HG03565 (cell line): ENCODE measurements at regions not wholly inside any gene's neighbourhood (a gene's known extent, or its start where the extent isn't known, plus 50 kb on each side); places are given as distances from the start of the nearest gene placed in this dataset.
"Not testable (repeated sequence)": the region's sequence is repeated elsewhere in the genome, so short reads cannot be mapped to it uniquely, and the experiment has no call there.

Source experiments
- ATAC-seq: cut with Tn5 transposase; IDR thresholded peaks from one replicate; pipeline ENCODE4 v1.9.1; 2021; ENCODE audit warnings: mild to moderate bottlenecking, moderate library complexity; ENCODE audit not compliant: unreplicated experiment

- no peak for ATAC-seq
These were observed 323.5 kb upstream of the PTGER4 start for GRCh38 chr5:40356248-40356647.

DNA sequence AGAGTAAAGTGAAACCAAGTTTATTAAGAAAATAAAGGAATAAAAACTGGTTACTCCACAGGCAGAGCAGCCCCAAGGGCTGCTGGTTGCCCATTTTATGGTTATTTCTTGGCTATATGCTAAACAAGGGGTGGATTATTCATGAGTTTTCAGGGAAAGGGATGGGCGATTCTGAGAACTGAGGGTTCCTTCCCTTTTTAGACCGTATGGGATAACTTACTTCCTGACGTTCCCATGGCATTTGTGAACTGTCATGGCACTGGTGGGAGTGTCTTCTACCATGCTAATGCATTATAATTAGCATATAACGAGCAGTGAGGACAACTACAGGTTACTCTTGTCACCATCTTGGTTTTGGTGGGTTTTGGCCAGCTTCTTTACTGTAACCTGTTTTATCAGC lies 323.9 kb upstream of the PTGER4 start:
- no peak for ATAC-seq

GRCh38 chr5:40355181-40355580 lies 324.5 kb upstream of the PTGER4 start:
- ATAC-seq, result no peak

DNA sequence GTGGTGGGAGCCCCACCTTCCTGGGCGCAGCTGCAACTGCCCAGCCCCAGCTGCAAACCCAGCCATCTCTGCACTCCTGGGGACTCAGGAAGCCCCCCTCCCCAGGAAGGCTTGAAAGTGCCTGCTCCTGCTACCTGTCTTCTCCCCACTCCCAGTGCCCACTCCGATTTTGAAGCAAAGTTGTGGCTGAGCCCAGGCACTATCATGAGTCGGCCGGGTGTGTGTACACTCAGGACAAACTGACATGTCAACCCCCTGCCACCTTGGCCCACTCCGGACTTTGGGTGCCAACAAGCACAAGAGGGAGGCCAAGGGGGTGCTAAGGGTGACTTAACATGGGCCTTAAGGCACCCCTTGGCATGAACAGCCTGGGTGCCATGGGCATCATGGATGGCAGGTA lies 325.5 kb upstream of the PTGER4 start:
- no peak for ATAC-seq

DNA sequence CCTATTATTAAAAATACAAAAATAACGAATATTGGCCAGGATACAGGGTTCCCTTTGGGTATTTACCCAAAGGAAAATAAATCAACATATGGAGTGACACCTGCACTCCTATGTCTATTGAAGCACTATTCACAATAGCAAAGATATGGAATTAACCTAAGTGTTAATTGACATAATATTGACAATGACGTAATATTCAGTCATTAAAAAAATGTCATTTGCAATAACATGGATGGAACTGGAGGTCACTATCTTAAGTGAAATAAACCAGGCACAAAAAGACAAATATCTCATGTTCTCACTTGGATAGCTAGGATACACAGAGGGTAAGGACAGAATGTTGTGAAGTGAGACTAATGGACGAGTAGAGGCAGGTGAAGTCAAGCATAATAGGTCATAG lies 326.3 kb upstream of the PTGER4 start:
- no peak for ATAC-seq

GRCh38 chr5:40347981-40348725 lies 331.6 kb upstream of the PTGER4 start:
- no peak for ATAC-seq

DNA sequence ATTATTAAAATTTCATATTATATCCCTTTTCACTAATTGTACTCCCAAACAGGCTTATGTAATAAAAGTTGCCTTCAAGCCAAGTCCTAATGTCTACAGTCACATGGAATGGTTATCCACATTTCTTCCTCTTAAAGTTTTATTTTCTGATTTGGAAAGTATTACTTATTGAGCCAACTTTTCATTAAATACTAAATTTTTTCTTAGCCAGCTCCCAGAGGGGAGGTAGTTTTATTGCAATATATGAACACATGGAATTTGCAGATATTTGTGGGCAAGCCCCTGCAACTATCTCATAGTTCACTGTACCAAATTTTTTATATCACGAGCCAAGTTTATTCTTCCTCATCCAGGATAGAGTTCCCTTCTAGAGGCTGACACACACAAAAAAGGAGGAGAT lies 332.8 kb upstream of the PTGER4 start:
- ATAC-seq, result no peak

- ATAC-seq, result not testable (repeated sequence)
These were observed 341.3 kb upstream of the PTGER4 start for GRCh38 chr5:40338434-40338833.

DNA sequence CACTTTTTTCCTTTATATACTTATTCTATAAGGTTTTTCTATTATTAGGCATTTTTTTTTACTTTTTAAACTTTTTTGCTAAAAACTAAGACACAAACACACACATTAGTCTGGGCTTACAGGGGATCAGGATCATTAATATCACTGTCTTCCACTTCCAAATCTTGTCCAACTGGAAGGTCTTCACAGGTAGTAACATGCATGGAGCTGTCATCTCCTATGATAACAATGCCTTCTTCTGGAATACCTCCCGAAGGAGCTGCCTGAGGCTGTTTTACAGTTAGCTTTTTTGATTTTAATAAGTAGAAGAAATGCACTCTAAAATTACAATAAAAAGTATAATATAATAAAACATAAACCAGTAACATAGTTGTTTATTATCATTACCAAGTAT lies 345.5 kb upstream of the PTGER4 start:
- ATAC-seq, result no peak

DNA sequence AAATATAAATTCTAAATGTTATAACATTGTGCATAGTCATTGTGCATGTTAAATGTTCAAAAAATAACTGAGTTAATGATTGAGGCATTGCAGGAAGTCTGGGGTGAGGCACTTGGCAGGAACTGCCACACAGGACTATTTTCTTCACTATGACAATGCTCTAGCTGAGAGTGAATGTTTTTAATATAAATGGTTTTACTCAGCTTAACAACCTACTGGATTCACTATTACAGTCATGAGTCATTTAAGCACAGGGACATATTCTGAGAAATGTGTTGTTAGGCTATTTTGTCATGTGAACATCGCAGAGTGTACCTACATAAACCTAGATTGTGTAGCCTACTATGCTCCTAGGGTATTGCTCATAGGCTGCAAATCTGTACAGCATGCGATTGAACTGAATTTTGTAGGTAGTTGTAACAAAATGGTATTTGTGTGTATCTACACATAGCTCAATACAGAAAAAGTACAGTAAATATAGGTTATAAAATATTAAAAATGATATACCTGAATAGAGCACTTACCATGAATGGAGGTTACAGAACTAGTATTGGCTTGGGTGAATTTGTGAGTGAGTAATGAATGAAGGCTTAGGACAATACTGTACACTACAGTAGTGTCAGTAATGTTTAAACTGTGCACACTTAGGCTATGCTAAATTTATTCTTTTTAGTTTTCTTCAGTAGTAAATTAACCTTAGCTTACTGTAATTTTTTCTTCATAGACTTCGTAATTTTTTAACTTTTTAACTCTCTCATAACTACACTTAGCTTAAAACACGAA lies 346.1 kb upstream of the PTGER4 start:
- peak; percentile 56 for ATAC-seq

DNA sequence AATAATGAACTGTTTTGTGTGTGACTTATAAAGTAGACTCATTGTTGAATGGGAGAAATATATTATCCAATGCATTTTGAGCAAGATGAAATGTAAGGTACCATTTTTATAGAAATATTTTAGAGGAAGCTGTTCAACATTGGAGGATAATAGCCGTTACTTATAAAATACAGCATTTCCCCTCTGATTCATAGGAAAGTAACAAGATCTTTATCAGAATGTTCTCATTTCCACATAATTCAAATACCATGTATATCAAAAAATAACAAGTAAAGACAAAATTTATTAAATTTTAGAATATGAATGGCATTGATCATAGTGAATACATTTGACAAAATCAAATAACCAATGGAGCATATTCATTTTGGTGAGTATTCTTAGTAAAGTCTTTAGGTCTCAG lies 346.7 kb upstream of the PTGER4 start:
- no peak for ATAC-seq

- ATAC-seq, result no peak
These were observed 348.1 kb upstream of the PTGER4 start for GRCh38 chr5:40331616-40332015.

DNA sequence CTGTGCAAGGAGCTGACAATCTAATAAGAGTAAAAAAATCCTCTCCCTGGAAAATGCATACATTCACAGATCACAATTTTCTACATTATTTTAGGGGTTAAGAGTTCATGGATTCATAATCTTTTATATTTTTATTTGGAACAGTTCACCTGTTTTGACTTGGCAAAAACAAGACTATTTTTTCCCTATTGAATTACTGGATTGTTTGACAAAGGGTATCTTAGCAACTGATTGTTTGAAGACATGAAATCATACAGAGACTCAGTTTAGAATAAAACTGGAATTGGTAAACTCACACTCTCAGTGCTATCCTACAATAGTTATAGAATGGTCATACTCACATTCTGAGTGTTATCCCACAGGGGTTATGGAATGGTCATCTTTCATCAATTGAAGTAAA lies 358.2 kb upstream of the PTGER4 start:
- no peak for ATAC-seq

GRCh38 chr5:40318395-40318794 lies 361.3 kb upstream of the PTGER4 start:
- ATAC-seq, result no peak

GRCh38 chr5:40317023-40317422 lies 362.7 kb upstream of the PTGER4 start:
- ATAC-seq, result no peak

GRCh38 chr5:40315126-40315525 lies 364.6 kb upstream of the PTGER4 start:
- ATAC-seq, result no peak

DNA sequence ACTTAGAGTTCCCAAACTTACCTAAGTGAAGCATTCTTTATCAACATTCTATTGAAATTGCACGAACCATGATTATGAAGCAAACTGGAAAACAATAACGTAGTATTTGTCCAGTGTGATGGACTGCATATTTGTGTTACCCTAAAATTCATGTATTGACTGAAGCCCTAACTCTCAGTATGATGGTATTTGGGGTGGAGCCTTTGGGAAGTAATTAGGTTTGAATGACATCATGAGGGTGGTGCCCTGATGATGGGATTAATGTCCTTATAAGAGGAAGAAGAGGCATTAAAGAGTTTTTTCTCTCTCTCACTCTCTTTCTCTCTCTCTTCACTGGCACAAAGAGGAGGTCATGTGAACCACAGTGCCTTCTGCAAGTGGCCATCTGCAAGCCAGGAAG lies 365.4 kb upstream of the PTGER4 start:
- ATAC-seq, result no peak

- ATAC-seq, result no peak
These were observed 367.5 kb upstream of the PTGER4 start for GRCh38 chr5:40312205-40312604.

DNA sequence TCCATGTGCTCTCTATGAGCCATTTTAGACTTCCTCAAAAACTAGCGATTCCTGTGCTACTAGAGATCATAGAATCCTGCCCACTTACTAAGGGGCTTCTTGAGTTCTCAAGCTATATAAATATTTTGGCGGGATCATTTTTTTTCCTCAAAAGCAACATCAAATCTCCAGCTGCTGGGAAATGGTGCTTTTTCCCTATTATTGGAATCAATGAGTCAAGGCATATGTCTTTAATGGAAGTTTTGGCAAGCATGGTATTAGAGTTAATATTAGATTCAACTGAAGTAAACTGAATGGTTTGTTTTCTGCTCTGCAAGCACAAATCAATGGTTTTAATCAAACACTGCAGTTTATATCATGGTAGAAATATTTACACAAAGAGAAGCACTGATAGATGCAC lies 369.9 kb upstream of the PTGER4 start:
- no peak for ATAC-seq

DNA sequence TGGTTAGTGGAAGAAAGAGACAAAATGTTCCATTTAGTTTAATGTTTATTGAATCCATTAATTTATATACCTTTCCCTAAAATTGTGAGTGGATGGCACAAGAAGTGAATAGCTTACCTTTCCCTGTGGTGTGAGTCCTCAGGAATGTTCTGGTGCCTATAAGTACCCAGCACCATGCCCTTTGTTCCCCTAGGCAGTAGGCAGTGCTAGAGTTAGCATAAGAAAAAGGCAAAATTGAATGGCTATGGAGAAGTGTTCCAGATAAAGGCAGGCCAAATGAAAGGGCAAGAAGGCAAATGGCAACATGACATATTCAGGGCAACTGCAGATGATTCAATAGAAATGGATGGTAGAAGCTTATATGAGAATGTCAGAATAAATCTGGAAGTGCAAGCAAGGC lies 370.8 kb upstream of the PTGER4 start:
- ATAC-seq, result no peak

- no peak for ATAC-seq
These were observed 371.8 kb upstream of the PTGER4 start for GRCh38 chr5:40307920-40308319.

GRCh38 chr5:40306869-40307487 lies 372.7 kb upstream of the PTGER4 start:
- ATAC-seq, result no peak
